Omental fat pad (tissue), 3 donors: ENCODE measurements at regions not wholly inside any gene's neighbourhood (a gene's known extent, or its start where the extent isn't known, plus 50 kb on each side); places are given as distances from the start of the nearest gene placed in this dataset.

ENCODE experiments used
- ATAC-seq: fragments of 150-250 bp; one replicate; pipeline ENCODE4 v1.9.1; 2016; ENCODE audit warnings: mild to moderate bottlenecking, moderate library complexity; ENCODE audit not compliant: low FRiP score
- DNase-seq: peaks from one replicate; pipeline ENCODE4 v3.0.0-alpha.2; 2019; ENCODE audit warnings: low spot score
- TF ChIP-seq, protein P1 (sequence below), 3 donors: fragments of 450-650 bp; IDR thresholded peaks; one replicate each; pipeline ENCODE4 v1.5.1; 2016 to 2017; ENCODE audit warnings: antibody characterized with exemption in 3 of 3, mild to moderate bottlenecking in 3 of 3, moderate library complexity in 2 of 3

DNA sequence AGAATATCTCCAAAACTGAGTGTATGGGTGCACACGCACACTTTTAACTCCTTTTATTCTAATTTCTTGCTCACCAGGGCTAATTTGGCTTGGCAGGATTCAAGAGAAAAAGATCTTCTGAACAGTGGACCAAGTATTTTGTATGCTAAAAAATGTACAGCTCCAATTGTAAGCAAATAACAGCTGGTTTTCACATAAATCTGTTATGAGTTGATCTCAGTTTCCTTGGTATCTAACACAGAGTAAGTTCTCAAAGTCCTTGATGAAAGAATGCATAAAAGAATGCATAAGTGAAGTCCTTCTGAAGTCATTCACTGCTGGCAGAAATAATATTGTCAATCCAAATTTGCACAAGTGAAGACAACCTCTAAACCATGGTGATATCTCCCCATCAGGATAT lies 213.0 kb downstream of the OMA1 start:
- DNase-seq (no peak), ATAC-seq (no peak)
- TF ChIP-seq, protein P1, sequence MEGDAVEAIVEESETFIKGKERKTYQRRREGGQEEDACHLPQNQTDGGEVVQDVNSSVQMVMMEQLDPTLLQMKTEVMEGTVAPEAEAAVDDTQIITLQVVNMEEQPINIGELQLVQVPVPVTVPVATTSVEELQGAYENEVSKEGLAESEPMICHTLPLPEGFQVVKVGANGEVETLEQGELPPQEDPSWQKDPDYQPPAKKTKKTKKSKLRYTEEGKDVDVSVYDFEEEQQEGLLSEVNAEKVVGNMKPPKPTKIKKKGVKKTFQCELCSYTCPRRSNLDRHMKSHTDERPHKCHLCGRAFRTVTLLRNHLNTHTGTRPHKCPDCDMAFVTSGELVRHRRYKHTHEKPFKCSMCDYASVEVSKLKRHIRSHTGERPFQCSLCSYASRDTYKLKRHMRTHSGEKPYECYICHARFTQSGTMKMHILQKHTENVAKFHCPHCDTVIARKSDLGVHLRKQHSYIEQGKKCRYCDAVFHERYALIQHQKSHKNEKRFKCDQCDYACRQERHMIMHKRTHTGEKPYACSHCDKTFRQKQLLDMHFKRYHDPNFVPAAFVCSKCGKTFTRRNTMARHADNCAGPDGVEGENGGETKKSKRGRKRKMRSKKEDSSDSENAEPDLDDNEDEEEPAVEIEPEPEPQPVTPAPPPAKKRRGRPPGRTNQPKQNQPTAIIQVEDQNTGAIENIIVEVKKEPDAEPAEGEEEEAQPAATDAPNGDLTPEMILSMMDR (IDR thresholded peaks at IDR 0.05): no peak

DNA sequence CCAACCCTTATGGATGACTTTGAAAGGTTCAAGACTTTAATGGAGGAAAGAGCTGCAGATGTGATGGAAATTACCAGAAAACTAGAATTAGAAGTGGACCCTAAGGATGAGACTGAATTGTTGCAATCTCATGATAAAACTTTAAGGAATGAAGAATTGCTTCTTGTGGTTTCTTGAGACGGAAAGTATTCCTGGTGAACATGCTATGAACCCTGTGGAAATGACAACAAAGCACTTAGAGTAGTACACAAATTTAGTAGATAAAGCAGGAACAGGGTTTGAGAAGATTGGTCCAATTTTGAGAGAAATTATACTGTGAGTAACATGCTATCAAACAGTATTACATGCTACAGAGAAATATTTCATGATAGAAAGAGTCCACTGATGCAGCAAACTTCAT lies 215.4 kb downstream of the OMA1 start:
- DNase-seq (no peak), ATAC-seq (no peak)
- TF ChIP-seq, protein P1 (IDR thresholded peaks at IDR 0.05): no peak

DNA sequence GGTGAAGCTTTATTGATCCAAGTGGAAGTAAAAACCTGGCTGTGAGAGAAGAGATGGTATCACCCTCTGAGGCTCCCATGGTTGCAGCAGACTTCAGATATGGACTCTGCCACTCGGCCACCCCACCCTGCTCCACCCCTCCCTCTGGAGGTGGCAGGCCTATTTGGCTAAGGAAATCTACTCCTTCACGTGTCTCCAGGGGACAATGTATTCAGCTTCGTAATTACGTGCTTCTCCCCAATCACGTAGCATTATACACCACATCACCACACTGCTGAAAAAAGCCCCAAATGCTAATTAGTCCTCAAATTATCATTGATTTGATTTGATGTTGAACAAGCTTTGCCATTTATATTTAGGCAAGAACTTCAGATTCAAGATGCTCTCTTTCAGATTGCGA lies 220.7 kb downstream of the OMA1 start:
- ATAC-seq: no peak

DNA sequence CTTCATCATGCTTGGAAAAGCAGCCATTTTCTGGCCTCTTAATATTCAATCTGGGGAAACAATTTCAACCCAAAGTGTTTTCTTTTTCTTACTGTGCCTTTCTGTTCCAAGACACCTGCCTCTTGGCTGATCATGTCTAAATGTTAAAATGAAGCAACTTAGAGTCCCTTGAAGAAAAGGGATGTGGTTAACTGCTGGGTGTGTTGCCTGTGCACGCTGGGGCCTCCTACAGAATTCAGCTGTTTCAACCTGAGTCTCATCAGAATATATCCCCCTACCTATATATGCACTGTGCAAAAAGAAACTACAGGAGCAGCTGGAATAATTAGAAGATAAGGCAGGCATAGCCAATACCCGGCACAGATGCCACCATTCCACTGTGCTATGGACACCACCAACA lies 222.0 kb downstream of the OMA1 start:
- TF ChIP-seq, protein P1 (IDR thresholded peaks at IDR 0.05): no peak
- DNase-seq (no peak), ATAC-seq (no peak)

More for the DNA sequence above, 220.7 kb downstream of the OMA1 start:
- no peak for DNase-seq
- TF ChIP-seq, protein P1 (IDR thresholded peaks at IDR 0.05): no peak

DNA sequence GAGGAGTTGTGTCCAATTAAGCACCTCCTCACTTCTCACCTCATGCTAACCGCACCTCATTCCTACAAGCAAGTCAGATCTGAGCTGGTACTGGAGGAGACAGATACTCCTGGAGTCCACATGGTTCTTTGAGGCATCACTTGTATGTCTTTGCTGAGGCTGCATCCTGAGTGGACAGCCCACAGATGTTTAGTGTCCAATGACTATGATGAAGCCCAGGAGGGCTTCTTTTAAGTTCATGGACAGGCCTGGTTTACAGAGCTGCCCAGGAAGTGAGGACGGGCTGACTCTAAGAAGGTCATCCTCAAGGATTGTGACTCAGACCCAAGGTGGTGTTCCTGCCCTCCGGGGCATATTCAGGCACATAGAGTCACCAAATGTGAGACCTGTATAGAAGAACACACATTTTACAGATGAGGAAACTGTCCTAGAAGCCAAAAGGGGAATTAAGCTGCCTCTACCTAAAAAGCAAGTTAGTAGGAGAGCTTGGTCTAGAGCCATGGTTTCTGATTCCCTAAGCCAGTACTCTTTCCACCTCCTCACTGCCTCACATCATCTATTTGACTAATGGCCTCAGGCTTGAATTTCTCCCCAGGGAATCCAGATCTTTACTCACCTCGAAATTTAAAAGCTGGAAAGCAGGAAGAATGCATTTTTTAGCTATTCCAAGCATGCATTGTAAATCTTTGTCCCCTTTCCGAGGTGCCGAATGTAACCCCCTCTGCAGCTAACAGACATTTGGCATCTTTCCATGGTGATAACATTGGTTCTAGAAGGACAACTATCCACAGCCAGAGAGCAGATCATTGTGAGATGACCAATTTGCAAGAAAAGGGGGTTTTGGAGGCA lies 228.1 kb downstream of the OMA1 start:
- no peak for DNase-seq
- no peak for ATAC-seq
- TF ChIP-seq, protein P1 (IDR thresholded peaks at IDR 0.05): no peak

DNA sequence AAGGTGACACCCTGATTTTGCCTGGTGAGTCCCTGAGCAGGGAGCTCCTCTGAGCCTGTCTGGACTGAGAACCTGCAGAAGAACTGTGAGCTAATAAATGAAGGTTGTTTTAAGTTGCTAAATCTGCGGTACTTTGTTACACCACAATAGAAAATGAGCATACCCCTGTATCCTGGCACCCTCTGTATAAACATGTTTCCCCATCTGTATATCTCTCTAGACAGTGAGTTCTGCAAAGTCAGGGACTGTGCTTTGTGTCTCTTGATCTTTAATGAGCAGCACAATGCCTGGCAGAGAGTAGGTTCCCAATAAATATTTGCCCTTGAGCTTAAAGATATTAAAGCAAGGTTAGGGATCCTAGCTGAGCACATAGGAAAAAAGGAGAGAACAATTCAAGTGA lies 228.8 kb downstream of the OMA1 start:
- ATAC-seq: no peak
- TF ChIP-seq, protein P1 (IDR thresholded peaks at IDR 0.05): no peak
- no peak for DNase-seq

DNA sequence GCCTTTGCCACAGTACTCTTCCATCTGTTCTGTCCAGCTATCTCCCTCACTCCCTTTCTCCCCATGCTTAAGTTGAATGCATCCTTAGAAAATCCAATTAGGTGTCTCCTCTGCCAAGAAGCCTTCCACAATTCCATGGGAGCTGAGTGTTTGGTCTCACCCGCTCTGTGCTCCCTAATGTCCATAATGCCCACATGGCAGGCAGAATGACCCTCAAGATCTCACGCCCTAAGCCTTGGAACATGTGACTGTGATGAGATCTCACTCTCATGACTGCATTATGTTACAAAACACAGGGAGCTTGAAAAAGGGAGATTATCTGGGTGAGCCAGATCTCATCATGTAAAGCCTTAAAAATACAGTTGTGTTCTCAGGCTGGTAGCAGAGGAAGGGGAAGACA lies 229.4 kb downstream of the OMA1 start:
- ATAC-seq (no peak), DNase-seq (no peak)
- TF ChIP-seq, protein P1 (IDR thresholded peaks at IDR 0.05): no peak
